Liver (tissue), 3 donors: ENCODE measurements at regions not wholly inside any gene's neighbourhood (a gene's known extent, or its start where the extent isn't known, plus 50 kb on each side); places are given as distances from the start of the nearest gene placed in this dataset.

Source experiments
- GABPA ChIP-seq, 2 donors: IDR thresholded peaks in 1 of 2; conservative IDR thresholded peaks in 1 of 2; 2 replicates each; pipeline ENCODE4 v1.6.1; 2016; ENCODE audit warnings: antibody characterized with exemption in 2 of 2, mild to moderate bottlenecking in 1 of 2, moderate library complexity in 1 of 2
- JUND ChIP-seq, 2 donors: IDR thresholded peaks; 2 replicates each; pipeline ENCODE4 v1.6.1; 2016; ENCODE audit warnings: antibody characterized with exemption in 2 of 2
- TAF1 ChIP-seq: conservative IDR thresholded peaks from 2 replicates; pipeline ENCODE4 v1.6.1; 2016; ENCODE audit warnings: antibody characterized with exemption, mild to moderate bottlenecking
- YY1 ChIP-seq: IDR thresholded peaks from 2 replicates; pipeline ENCODE4 v1.6.1; 2016; ENCODE audit warnings: antibody characterized with exemption, mild to moderate bottlenecking
- ZBTB33 ChIP-seq: IDR thresholded peaks from 2 replicates; pipeline ENCODE4 v1.6.1; 2016; ENCODE audit warnings: antibody characterized with exemption
- TF ChIP-seq, protein P1 (sequence below): fragments of 150-350 bp; IDR thresholded peaks from 2 replicates; pipeline ENCODE4 v1.5.1; 2017; ENCODE audit warnings: improper control_type of control experiment, low read depth, low read length; ENCODE audit not compliant: missing input control
- donor health status: healthy.
- donor health status: healthy.

DNA sequence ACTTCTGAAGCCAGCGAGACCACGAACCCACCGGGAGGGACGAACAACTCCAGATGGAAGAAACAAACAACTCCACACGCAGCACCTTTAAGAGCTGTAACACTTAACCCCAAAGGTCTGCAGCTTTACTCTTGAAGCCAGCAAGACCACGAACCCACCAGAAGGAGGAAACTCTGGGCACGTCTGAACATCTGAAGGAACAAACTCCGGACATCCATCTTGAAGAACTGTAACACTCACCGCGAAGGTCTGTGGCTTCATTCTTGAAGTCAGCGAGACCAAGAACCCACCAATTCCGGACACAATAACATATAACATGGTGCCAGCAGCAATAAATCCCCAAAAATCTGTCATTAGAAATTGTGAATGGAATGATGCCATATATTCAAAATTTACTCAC lies 180.9 kb downstream of the TLE1 start:
- TF ChIP-seq JUND (IDR thresholded peaks at IDR 0.05) (no peak), ZBTB33 (no peak), TAF1 (no peak), YY1 (no peak), GABPA (IDR thresholded peaks at IDR 0.05 in 1 of 2, conservative IDR thresholded peaks at IDR 0.05 in 1 of 2) (no peak)
- TF ChIP-seq, protein P1, sequence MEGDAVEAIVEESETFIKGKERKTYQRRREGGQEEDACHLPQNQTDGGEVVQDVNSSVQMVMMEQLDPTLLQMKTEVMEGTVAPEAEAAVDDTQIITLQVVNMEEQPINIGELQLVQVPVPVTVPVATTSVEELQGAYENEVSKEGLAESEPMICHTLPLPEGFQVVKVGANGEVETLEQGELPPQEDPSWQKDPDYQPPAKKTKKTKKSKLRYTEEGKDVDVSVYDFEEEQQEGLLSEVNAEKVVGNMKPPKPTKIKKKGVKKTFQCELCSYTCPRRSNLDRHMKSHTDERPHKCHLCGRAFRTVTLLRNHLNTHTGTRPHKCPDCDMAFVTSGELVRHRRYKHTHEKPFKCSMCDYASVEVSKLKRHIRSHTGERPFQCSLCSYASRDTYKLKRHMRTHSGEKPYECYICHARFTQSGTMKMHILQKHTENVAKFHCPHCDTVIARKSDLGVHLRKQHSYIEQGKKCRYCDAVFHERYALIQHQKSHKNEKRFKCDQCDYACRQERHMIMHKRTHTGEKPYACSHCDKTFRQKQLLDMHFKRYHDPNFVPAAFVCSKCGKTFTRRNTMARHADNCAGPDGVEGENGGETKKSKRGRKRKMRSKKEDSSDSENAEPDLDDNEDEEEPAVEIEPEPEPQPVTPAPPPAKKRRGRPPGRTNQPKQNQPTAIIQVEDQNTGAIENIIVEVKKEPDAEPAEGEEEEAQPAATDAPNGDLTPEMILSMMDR, result no peak
